ENCODE measurements at regions not wholly inside any gene's neighbourhood (a gene's known extent, or its start where the extent isn't known, plus 50 kb on each side); places are given as distances from the start of the nearest gene placed in this dataset.

- no peak overlapping the region for H3K27ac ChIP-seq (ENCODE audit: low read depth in 2 of 2, low read length in 2 of 2)
- no peak overlapping the region for H3K9ac ChIP-seq (ENCODE audit: low read length in 3 of 3)
- intact Hi-C loops (cut with DNase I) = no loop called here
- TF ChIP-seq CTCF (IDR thresholded peaks at IDR 0.05; ENCODE audit: borderline replicate concordance, extremely low read depth, insufficient read depth) = no peak
- DNase-seq = no peak
- no peaks in the 10 kb centered on the region for H3K9me3 ChIP-seq (ENCODE audit: control insufficient read depth in 2 of 3, insufficient read depth in 1 of 3, low read length in 3 of 3)
- no peak for FAIRE-seq
- H3K36me3 ChIP-seq (ENCODE audit: control insufficient read depth in 2 of 3, insufficient read depth in 3 of 3, low read length in 3 of 3) = no peaks in the 10 kb centered on the region
- no peaks in the 10 kb centered on the region for H3K4me1 ChIP-seq (ENCODE audit: control insufficient read depth in 2 of 3, insufficient read depth in 2 of 3, low read depth in 1 of 3, low read length in 3 of 3)
- H3K4me3 ChIP-seq (ENCODE audit: low read length in 3 of 3) = no peak overlapping the region
- no peaks in the 10 kb centered on the region for H3K27me3 ChIP-seq (ENCODE audit: control insufficient read depth, insufficient read depth, low read length)
These were observed 81.9 kb downstream of the TMEM18 start for GRCh38 chr2:595141-595815.

GRCh38 chr2:594297-594949 is 82.8 kb downstream of the TMEM18 start:
- Histone ChIP-seq H3K9me3 (ENCODE audit: control insufficient read depth in 2 of 3, insufficient read depth in 1 of 3, low read length in 3 of 3) (no peaks in the 10 kb centered on the region), H3K4me1 (ENCODE audit: control insufficient read depth in 2 of 3, insufficient read depth in 2 of 3, low read depth in 1 of 3, low read length in 3 of 3) (no peaks in the 10 kb centered on the region), H3K36me3 (ENCODE audit: control insufficient read depth in 2 of 3, insufficient read depth in 3 of 3, low read length in 3 of 3) (no peaks in the 10 kb centered on the region), H3K9ac (ENCODE audit: low read length in 3 of 3) (no peak overlapping the region), H3K27ac (ENCODE audit: low read depth in 2 of 2, low read length in 2 of 2) (no peak overlapping the region), H3K27me3 (ENCODE audit: control insufficient read depth, insufficient read depth, low read length) (no peaks in the 10 kb centered on the region), H3K4me3 (ENCODE audit: low read length in 3 of 3) (no peak overlapping the region)
- DNase-seq (peak in 1 of 5 donors; percentile 64), FAIRE-seq (no peak)
- TF ChIP-seq CTCF (IDR thresholded peaks at IDR 0.05; ENCODE audit: borderline replicate concordance, extremely low read depth, insufficient read depth) = no peak
- intact Hi-C loops (cut with DNase I) = no loop called here

GRCh38 chr2:593356-594026 is 83.7 kb downstream of the TMEM18 start:
- intact Hi-C loops (cut with DNase I) = no loop called here
- H3K9ac ChIP-seq (ENCODE audit: low read length in 3 of 3) = no peak overlapping the region
- H3K9me3 ChIP-seq (ENCODE audit: control insufficient read depth in 2 of 3, insufficient read depth in 1 of 3, low read length in 3 of 3) = no peaks in the 10 kb centered on the region
- H3K4me1 ChIP-seq (ENCODE audit: control insufficient read depth in 2 of 3, insufficient read depth in 2 of 3, low read depth in 1 of 3, low read length in 3 of 3) = no peaks in the 10 kb centered on the region
- H3K4me3 ChIP-seq (ENCODE audit: low read length in 3 of 3) = no peak overlapping the region
- TF ChIP-seq CTCF (IDR thresholded peaks at IDR 0.05; ENCODE audit: borderline replicate concordance, extremely low read depth, insufficient read depth) = no peak
- H3K36me3 ChIP-seq (ENCODE audit: control insufficient read depth in 2 of 3, insufficient read depth in 3 of 3, low read length in 3 of 3) = no peaks in the 10 kb centered on the region
- H3K27me3 ChIP-seq (ENCODE audit: control insufficient read depth, insufficient read depth, low read length) = no peaks in the 10 kb centered on the region
- H3K27ac ChIP-seq (ENCODE audit: low read depth in 2 of 2, low read length in 2 of 2) = no peak overlapping the region
- DNase-seq (no peak), FAIRE-seq (no peak)
